SK-N-SH (cell line): ENCODE measurements at regions not wholly inside any gene's neighbourhood (a gene's known extent, or its start where the extent isn't known, plus 50 kb on each side); places are given as distances from the start of the nearest gene placed in this dataset.

ENCODE experiments used
- CTCF ChIA-PET: fragments of 300-600, 350-600 bp; formaldehyde crosslinking; extraction: SDS; loops from one replicate; lab custom pipeline; 2021; lab: Yijun Ruan, JAX
- POLR2A ChIA-PET: fragments of 350-600 bp; sonication (Branson Sonifier 250); formaldehyde crosslinking; extraction: SDS; loops from one replicate; lab custom pipeline; 2020; ENCODE audit warnings: antibody characterized with exemption, inconsistent platforms; lab: Yijun Ruan, JAX
- DNase-seq: peaks from one replicate; pipeline ENCODE4 v3.0.0; 2012
- H2AFZ ChIP-seq: fragments of 200-600 bp; sonication (generic); 2 replicates; pipeline ENCODE4 v1.8.1; 2016; ENCODE audit warnings: antibody characterized with exemption, mild to moderate bottlenecking, low read depth
- H3F3A ChIP-seq: fragments of 200-600 bp; sonication (generic); replicated peaks from 2 replicates; pipeline ENCODE3; 2016; ENCODE audit warnings: antibody characterized with exemption, mild to moderate bottlenecking; ENCODE audit not compliant: insufficient read depth
- H3K27ac ChIP-seq, 2 experiments: fragments of 200-500 bp in 1 of 2; fragments of 200-600 bp in 1 of 2; sonication (Bioruptor generic) in 1 of 2; sonication (generic), shearing (Covaris generic) in 1 of 2; 2 replicates each; pipeline versions ENCODE4 v1.5.1 to v1.6.1; 2014 to 2016; ENCODE audit warnings: low read depth in 2 of 2, inconsistent platforms in 1 of 2, low read length in 1 of 2, mild to moderate bottlenecking in 1 of 2, mixed read lengths in 1 of 2
- H3K27me3 ChIP-seq: fragments of 200-600 bp; sonication (generic), shearing (Covaris generic); 2 replicates; pipeline ENCODE4 v1.6.1; 2016; ENCODE audit warnings: mixed run types; ENCODE audit not compliant: insufficient read depth
- H3K36me3 ChIP-seq, 2 experiments: fragments of 200-500 bp in 1 of 2; fragments of 200-600 bp in 1 of 2; sonication (Bioruptor generic) in 1 of 2; sonication (generic) in 1 of 2; replicated peaks in 1 of 2; 2 replicates each; pipeline versions ENCODE3 to v1.5.1; 2014 to 2016; ENCODE audit warnings: low read length in 1 of 2, mild to moderate bottlenecking in 1 of 2; ENCODE audit not compliant: insufficient read depth in 2 of 2, control insufficient read depth in 1 of 2
- H3K4me1 ChIP-seq, 2 experiments: fragments of 200-500 bp in 1 of 2; fragments of 200-600 bp in 1 of 2; sonication (Bioruptor generic) in 1 of 2; sonication (generic), shearing (Covaris generic) in 1 of 2; 2 replicates each; pipeline versions ENCODE4 v1.5.1 to v1.6.1; 2014 to 2016; ENCODE audit warnings: low read depth in 1 of 2, low read length in 1 of 2, mixed run types in 1 of 2; ENCODE audit not compliant: insufficient read depth in 2 of 2, control insufficient read depth in 1 of 2
- H3K4me2 ChIP-seq: fragments of 200-600 bp; sonication (generic), shearing (Covaris generic); 2 replicates; pipeline ENCODE4 v1.6.1; 2017; ENCODE audit warnings: mixed run types
- H3K4me3 ChIP-seq, 2 experiments: fragments of 200-500 bp in 1 of 2; fragments of 200-600 bp in 1 of 2; sonication (Bioruptor generic) in 1 of 2; sonication (generic), shearing (Covaris generic) in 1 of 2; 2 replicates each; pipeline versions ENCODE4 v1.5.1 to v1.8.1; 2014 to 2016; ENCODE audit warnings: low read depth in 2 of 2, inconsistent platforms in 1 of 2, low read length in 1 of 2, mild to moderate bottlenecking in 1 of 2, mixed read lengths in 1 of 2, moderate library complexity in 1 of 2
- H3K79me2 ChIP-seq: fragments of 200-600 bp; sonication (generic); 2 replicates; pipeline ENCODE4 v1.8.1; 2017; ENCODE audit warnings: mild to moderate bottlenecking; ENCODE audit not compliant: insufficient read depth
- H3K9ac ChIP-seq: fragments of 200-600 bp; sonication (generic); 2 replicates; pipeline ENCODE4 v1.6.1; 2017; ENCODE audit warnings: mixed run types
- H3K9me2 ChIP-seq: fragments of 200-600 bp; sonication (generic); 2 replicates; pipeline ENCODE4 v1.6.1; 2017; ENCODE audit warnings: mixed run types
- H3K9me3 ChIP-seq: fragments of 200-600 bp; sonication (generic); 2 replicates; pipeline ENCODE4 v1.6.1; 2017; ENCODE audit warnings: mixed run types, mild to moderate bottlenecking, moderate library complexity
- H4K20me1 ChIP-seq: fragments of 200-600 bp; sonication (generic); 2 replicates; pipeline ENCODE4 v1.6.1; 2017; ENCODE audit warnings: mild to moderate bottlenecking, mixed run types; ENCODE audit not compliant: insufficient read depth
- EP300 ChIP-seq, 2 experiments: IDR thresholded peaks; 2 replicates each; pipeline versions ENCODE4 v1.4.0 to v1.6.1; 2012; ENCODE audit warnings: borderline replicate concordance in 1 of 2, low read depth in 1 of 2, low read length in 1 of 2
- EZH2phosphoT487 ChIP-seq: fragments of 200-600 bp; sonication (generic); IDR thresholded peaks from 2 replicates; pipeline ENCODE4 v1.6.1; 2017; ENCODE audit warnings: low read depth, mixed run types, mild to moderate bottlenecking, antibody characterized with exemption, moderate library complexity, borderline replicate concordance
- FOSL2 ChIP-seq: IDR thresholded peaks from 2 replicates; pipeline ENCODE4 v1.4.0; 2012; ENCODE audit warnings: low read depth, mild to moderate bottlenecking, moderate library complexity, borderline replicate concordance
- FOXJ3 ChIP-seq: sonication (generic); formaldehyde crosslinking; IDR thresholded peaks from 2 replicates; pipeline ENCODE4 v1.5.1; 2020; ENCODE audit warnings: mild to moderate bottlenecking, missing genetic modification reagents
- GABPA ChIP-seq: IDR thresholded peaks from 2 replicates; pipeline ENCODE4 v1.4.0; 2012; ENCODE audit warnings: low read depth, mild to moderate bottlenecking
- GATA2 ChIP-seq: sonication (generic); formaldehyde crosslinking; IDR thresholded peaks from 2 replicates; pipeline ENCODE4 v1.5.0; 2020; ENCODE audit warnings: mild to moderate bottlenecking, missing genetic modification reagents
- NFIC ChIP-seq: IDR thresholded peaks from 2 replicates; pipeline ENCODE4 v1.4.0; 2012; ENCODE audit warnings: borderline replicate concordance
- NRF1 ChIP-seq: IDR thresholded peaks from 2 replicates; pipeline ENCODE4 v1.6.1; 2012; ENCODE audit warnings: low read depth, mild to moderate bottlenecking, low read length
- POLR2AphosphoS5 ChIP-seq: IDR thresholded peaks from 2 replicates; pipeline ENCODE4 v1.6.1; 2012; ENCODE audit warnings: low read depth, low read length
- RCOR1 ChIP-seq: fragments of 150-350 bp; IDR thresholded peaks from 2 replicates; pipeline ENCODE4 v1.6.1; 2017; ENCODE audit warnings: antibody characterized with exemption, low read length
- RXRA ChIP-seq: IDR thresholded peaks from 2 replicates; pipeline ENCODE4 v1.4.0; 2012; ENCODE audit warnings: low read depth, mild to moderate bottlenecking, borderline replicate concordance
- SIN3A ChIP-seq: IDR thresholded peaks from 2 replicates; pipeline ENCODE4 v1.6.1; 2012; ENCODE audit warnings: low read depth, mild to moderate bottlenecking, low read length, moderate library complexity, borderline replicate concordance
- SMC3 ChIP-seq: IDR thresholded peaks from 2 replicates; pipeline ENCODE4 v1.6.1; 2012; ENCODE audit warnings: low read depth, low read length, improper control_type of control experiment
- TEAD4 ChIP-seq: IDR thresholded peaks from 2 replicates; pipeline ENCODE4 v1.4.0; 2012; ENCODE audit warnings: mild to moderate bottlenecking, borderline replicate concordance; ENCODE audit not compliant: insufficient read depth
- WGBS: methylation state at CpG from one replicate; pipeline ENCODE4 v1.1.6; 2017; ENCODE audit warnings: low lambda C conversion rate; 5-methylcytosine and 5-hydroxymethylcytosine counted together
- TF ChIP-seq, protein P1 (sequence below): IDR thresholded peaks from 2 replicates; pipeline ENCODE4; 2012
- TF ChIP-seq, protein P2 (sequence below): IDR thresholded peaks from 2 replicates; pipeline ENCODE4 v1.6.1; 2012; ENCODE audit warnings: mild to moderate bottlenecking, low read depth, low read length, moderate library complexity
- TF ChIP-seq, protein P3 (sequence below): fragments of 150-350 bp; IDR thresholded peaks from 2 replicates; pipeline ENCODE4 v1.6.1; 2016; ENCODE audit warnings: mild to moderate bottlenecking, low read depth, low read length
- TF ChIP-seq, protein P4 (sequence below): IDR thresholded peaks from 2 replicates; pipeline ENCODE4 v1.4.0; 2012; ENCODE audit warnings: low read depth, borderline replicate concordance
- TF ChIP-seq, protein P5 (sequence below): IDR thresholded peaks from 2 replicates; pipeline ENCODE4 v1.4.0; 2012; ENCODE audit warnings: low read depth, borderline replicate concordance

DNA sequence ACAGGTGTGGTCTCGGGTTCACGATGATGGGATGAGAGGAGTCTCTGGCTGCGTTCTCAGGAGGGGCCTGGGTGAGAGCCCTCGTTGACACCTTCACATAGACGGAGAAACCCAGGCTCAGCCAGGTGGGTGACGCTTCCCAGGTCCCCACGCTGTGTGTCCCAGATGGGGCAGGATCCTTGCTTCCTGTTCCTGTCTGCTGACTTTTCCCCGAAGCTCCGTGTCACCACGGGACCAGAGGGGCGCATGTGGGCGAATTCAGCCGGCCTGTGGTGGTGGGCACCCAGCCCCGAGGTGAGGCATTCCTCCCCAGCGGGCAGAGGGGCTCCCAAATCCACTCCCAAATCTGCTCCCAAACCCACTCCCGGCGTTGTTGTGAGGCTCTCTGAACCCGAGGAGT is 732.8 kb downstream of the BRD1 start:
- no peak overlapping the region for H2AFZ ChIP-seq
- no peak overlapping the region for H3K27ac ChIP-seq
- H3K36me3 ChIP-seq: no peaks in the 10 kb centered on the region
- H3F3A ChIP-seq: no peaks in the 10 kb centered on the region
- H3K79me2 ChIP-seq: no peaks in the 10 kb centered on the region
- H3K4me3 ChIP-seq: no peak overlapping the region
- 27% methylated on average over 16 of the region's 18 CpGs for WGBS
- no peaks in the 10 kb centered on the region for H3K9me2 ChIP-seq
- no peaks in the 10 kb centered on the region; a peak in 1 of 4 replicates for H3K4me1 ChIP-seq
- H4K20me1 ChIP-seq: no peaks in the 10 kb centered on the region
- TF ChIP-seq, protein P1, sequence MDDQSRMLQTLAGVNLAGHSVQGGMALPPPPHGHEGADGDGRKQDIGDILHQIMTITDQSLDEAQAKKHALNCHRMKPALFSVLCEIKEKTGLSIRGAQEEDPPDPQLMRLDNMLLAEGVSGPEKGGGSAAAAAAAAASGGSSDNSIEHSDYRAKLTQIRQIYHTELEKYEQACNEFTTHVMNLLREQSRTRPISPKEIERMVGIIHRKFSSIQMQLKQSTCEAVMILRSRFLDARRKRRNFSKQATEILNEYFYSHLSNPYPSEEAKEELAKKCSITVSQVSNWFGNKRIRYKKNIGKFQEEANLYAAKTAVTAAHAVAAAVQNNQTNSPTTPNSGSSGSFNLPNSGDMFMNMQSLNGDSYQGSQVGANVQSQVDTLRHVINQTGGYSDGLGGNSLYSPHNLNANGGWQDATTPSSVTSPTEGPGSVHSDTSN: no peak
- TF ChIP-seq RXRA (no peak), SMC3 (no peak), RCOR1 (no peak), TEAD4 (no peak), FOXJ3 (CRISPR knock-in tag) (no peak), SIN3A (no peak), FOSL2 (no peak), NRF1 (no peak), EP300 (IDR thresholded peaks at IDR 0.05; ENCODE audit: borderline replicate concordance in 1 of 2, low read depth in 1 of 2, low read length in 1 of 2) (no peak), POLR2AphosphoS5 (no peak), GATA2 (CRISPR knock-in tag) (no peak), GABPA (no peak), EZH2phosphoT487 (no peak), NFIC (no peak)
- TF ChIP-seq, protein P2, sequence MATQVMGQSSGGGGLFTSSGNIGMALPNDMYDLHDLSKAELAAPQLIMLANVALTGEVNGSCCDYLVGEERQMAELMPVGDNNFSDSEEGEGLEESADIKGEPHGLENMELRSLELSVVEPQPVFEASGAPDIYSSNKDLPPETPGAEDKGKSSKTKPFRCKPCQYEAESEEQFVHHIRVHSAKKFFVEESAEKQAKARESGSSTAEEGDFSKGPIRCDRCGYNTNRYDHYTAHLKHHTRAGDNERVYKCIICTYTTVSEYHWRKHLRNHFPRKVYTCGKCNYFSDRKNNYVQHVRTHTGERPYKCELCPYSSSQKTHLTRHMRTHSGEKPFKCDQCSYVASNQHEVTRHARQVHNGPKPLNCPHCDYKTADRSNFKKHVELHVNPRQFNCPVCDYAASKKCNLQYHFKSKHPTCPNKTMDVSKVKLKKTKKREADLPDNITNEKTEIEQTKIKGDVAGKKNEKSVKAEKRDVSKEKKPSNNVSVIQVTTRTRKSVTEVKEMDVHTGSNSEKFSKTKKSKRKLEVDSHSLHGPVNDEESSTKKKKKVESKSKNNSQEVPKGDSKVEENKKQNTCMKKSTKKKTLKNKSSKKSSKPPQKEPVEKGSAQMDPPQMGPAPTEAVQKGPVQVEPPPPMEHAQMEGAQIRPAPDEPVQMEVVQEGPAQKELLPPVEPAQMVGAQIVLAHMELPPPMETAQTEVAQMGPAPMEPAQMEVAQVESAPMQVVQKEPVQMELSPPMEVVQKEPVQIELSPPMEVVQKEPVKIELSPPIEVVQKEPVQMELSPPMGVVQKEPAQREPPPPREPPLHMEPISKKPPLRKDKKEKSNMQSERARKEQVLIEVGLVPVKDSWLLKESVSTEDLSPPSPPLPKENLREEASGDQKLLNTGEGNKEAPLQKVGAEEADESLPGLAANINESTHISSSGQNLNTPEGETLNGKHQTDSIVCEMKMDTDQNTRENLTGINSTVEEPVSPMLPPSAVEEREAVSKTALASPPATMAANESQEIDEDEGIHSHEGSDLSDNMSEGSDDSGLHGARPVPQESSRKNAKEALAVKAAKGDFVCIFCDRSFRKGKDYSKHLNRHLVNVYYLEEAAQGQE: no peak
- TF ChIP-seq, protein P3, sequence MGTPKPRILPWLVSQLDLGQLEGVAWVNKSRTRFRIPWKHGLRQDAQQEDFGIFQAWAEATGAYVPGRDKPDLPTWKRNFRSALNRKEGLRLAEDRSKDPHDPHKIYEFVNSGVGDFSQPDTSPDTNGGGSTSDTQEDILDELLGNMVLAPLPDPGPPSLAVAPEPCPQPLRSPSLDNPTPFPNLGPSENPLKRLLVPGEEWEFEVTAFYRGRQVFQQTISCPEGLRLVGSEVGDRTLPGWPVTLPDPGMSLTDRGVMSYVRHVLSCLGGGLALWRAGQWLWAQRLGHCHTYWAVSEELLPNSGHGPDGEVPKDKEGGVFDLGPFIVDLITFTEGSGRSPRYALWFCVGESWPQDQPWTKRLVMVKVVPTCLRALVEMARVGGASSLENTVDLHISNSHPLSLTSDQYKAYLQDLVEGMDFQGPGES: no peak
- TF ChIP-seq, protein P4, sequence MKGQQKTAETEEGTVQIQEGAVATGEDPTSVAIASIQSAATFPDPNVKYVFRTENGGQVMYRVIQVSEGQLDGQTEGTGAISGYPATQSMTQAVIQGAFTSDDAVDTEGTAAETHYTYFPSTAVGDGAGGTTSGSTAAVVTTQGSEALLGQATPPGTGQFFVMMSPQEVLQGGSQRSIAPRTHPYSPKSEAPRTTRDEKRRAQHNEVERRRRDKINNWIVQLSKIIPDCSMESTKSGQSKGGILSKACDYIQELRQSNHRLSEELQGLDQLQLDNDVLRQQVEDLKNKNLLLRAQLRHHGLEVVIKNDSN: no peak
- TF ChIP-seq, protein P5, sequence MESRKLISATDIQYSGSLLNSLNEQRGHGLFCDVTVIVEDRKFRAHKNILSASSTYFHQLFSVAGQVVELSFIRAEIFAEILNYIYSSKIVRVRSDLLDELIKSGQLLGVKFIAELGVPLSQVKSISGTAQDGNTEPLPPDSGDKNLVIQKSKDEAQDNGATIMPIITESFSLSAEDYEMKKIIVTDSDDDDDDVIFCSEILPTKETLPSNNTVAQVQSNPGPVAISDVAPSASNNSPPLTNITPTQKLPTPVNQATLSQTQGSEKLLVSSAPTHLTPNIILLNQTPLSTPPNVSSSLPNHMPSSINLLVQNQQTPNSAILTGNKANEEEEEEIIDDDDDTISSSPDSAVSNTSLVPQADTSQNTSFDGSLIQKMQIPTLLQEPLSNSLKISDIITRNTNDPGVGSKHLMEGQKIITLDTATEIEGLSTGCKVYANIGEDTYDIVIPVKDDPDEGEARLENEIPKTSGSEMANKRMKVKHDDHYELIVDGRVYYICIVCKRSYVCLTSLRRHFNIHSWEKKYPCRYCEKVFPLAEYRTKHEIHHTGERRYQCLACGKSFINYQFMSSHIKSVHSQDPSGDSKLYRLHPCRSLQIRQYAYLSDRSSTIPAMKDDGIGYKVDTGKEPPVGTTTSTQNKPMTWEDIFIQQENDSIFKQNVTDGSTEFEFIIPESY: no peak
- TF ChIP-seq, all 33 proteins: peak for 0
- Histone ChIP-seq H3K9ac (no peak overlapping the region), H3K9me3 (no peaks in the 10 kb centered on the region), H3K4me2 (no peak overlapping the region), H3K27me3 (no peaks in the 10 kb centered on the region; the same call in 1 of the 2 replicates)
- DNase-seq: no peak
- CTCF ChIA-PET: interaction anchor here (1.1 to 1.8 kb wide), 2 partner anchors 9 to 210 kb away, joined by 3 to 5 read pairs; no protein-coding TSS in a partner anchor
- POLR2A ChIA-PET: no interaction called here
